HG03025 (cell line): ENCODE measurements at regions not wholly inside any gene's neighbourhood (a gene's known extent, or its start where the extent isn't known, plus 50 kb on each side); places are given as distances from the start of the nearest gene placed in this dataset.
"Not testable (repeated sequence)": the region's sequence is repeated elsewhere in the genome, so short reads cannot be mapped to it uniquely, and the experiment has no call there.

Experiments used
- ATAC-seq: cut with Tn5 transposase; IDR thresholded peaks from one replicate; pipeline ENCODE4 v1.9.1; 2021; ENCODE audit warnings: mild to moderate bottlenecking, moderate library complexity; ENCODE audit not compliant: unreplicated experiment, low FRiP score

DNA sequence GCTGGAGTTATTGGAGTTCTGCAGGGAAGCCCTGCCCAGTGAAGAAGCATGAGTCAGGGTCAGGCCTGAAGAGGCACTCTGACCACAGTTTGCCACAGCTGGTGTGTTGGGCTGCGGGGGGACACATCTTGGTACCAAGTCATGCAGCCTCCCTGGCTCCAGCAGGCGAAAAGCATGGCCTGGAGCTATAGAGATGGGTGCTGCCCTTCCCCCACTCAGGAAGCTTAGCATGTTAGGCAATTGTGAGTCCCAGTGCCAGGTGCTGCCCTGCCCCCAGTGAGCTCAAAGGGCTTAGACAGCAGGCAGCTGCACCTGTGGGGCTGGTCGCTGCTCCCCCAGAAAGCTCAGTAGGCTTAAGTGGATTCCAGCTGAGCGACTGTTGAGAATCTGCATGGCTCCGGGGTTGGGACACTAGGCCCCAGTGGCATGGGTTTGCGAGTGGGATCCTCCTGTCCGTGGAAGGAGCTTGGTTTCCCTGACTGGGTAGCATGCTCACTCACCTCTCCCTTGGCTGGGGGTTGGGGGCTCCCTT is 755.5 kb downstream of the GLUD2 start:
- ATAC-seq: no peak

DNA sequence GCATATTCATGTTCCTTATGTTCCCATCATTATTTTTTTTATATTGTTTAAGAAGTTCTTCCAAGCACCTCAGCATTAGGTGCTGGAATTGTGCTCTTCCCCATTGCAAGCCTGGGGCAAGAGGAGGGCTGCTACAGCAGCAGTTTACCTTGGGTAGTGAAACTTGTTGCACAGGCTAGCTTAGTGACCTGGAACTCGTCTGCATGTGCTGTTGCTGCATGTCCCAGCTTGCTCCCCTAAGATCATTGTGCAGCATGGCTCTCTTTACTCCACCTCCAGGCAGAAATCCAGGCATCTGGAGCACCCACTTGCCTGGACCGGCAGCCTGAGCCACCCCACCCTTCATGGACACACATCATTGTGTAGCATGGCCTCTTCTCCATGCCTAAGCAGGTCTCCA is 776.0 kb downstream of the GLUD2 start:
- no peak for ATAC-seq

DNA sequence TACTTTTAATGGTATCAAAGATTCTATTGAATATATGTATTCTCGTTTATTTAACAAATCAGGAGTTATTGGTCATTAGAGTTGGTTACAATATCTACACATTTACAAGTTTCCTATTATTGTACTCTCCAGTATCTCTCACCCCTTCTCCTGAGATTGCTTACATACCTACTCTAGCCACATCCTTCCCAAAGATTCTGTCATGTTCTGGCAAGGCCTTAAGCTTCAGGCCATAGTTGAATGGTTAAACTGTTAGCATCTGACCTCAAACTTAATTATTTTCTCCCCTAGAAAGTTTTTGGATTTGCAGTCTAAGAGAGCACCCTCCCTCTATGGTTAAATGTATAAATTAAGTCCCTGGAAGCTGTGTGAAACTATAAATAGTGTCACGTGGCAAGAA is 784.2 kb downstream of the GLUD2 start:
- ATAC-seq: no peak

DNA sequence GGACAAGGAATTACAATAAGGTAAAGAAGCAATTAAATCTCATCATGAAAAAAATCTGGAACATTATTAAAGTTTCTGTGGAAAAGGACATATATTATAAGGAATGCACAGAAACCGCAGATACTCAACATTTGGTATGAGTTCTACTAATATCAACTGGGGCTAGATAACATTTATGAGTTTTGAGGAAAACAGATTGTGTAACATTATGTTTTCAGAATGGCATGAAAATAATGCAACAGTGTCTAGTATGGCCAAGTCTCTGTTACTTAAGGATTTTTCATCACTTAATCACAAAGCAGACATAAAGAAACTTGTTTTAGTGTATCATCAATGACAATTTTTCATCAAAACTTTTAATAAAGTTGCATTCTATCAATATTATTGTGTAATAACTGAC is 785.0 kb downstream of the GLUD2 start:
- no peak for ATAC-seq

DNA sequence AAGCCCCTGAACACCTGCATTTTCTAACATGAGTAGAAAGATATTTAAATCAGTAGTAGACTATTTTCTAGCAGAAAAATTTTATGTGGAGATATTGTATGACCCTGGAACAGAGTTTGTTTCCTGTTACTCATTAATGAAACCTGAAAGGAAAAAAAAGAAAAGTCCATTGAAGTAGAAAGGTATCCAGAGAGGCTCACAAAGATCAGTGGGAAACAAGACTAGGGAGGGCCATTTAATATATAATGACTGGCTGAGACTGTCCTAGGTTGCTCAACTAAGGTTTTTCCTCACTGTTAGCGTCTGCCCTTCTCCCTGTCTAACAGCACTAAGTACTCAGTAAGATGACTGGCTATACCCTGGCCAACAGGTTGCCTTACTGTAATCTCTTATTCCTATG is 788.6 kb downstream of the GLUD2 start:
- ATAC-seq: no peak

DNA sequence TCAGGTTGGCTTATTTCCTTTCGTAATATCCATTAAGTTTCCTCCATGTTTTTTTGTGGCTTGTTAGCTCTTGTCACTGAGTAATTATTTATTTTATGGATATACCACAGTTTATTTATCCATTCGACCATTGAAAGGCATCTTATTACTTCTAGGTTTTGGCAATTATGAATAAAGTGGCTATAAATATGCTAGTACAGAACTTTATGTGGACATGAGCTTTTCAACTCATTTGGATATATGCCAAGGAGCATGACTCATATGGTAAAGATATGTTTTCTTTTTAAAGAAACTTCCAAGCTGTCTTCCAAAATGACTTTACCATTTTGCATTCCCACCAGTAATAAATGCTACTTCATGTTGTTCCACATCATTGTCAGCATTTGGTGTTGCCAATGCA is 803.6 kb downstream of the GLUD2 start:
- ATAC-seq: no peak

DNA sequence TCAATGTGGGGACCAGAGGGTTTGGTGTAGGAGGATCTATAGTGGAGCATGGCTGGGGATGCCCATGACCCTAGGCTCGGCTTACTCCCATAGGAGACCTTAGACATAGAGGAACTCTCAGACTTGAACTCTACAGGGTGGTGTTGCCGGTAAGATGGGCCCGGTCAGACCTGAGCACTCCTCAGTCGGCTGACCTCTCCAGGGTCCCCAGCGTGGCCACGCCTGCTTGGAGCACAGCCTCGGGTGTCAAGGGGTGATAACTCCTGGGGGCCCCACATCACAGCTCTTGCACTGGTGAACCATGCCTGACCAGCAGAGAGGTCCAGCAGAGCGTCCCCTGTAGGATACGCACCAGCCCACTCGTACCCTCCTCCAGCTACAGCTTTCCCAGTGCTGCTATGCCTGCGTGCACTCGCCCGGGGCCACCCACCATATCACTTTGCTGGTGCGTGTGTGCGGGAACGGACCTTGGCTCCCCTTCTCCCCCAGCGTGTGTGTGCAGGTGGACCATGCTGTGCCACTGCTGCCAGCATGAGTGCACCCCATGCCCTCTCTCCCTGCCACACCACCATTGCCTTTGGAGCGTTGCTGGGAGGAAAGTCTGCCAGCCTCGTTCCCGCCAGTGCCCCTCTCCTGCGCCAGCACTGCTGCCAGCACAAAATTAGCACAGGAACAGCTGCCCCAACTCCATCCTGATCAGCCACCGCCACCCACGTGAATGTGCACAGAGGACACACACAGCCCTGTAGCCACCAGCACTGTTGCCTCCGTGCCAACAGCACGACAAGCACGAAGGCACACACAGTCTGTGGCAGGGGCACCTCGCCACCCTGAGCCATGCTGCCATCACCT is 806.6 kb downstream of the GLUD2 start:
- no peak for ATAC-seq

DNA sequence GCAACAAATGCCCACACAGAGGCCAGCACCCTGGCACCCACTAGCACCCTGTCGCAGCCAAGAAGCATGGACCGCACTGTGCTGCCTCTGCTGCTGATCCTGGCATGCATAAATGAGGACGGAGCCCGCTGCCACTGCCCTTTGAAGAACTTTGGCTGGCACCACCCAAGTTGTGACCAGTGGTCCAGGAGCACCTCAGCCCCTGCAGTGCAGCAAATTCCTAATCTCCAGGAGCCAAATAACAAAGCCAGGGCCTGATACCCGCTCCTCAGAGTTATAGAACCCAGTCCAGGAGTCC is 807.2 kb downstream of the GLUD2 start:
- no peak for ATAC-seq

DNA sequence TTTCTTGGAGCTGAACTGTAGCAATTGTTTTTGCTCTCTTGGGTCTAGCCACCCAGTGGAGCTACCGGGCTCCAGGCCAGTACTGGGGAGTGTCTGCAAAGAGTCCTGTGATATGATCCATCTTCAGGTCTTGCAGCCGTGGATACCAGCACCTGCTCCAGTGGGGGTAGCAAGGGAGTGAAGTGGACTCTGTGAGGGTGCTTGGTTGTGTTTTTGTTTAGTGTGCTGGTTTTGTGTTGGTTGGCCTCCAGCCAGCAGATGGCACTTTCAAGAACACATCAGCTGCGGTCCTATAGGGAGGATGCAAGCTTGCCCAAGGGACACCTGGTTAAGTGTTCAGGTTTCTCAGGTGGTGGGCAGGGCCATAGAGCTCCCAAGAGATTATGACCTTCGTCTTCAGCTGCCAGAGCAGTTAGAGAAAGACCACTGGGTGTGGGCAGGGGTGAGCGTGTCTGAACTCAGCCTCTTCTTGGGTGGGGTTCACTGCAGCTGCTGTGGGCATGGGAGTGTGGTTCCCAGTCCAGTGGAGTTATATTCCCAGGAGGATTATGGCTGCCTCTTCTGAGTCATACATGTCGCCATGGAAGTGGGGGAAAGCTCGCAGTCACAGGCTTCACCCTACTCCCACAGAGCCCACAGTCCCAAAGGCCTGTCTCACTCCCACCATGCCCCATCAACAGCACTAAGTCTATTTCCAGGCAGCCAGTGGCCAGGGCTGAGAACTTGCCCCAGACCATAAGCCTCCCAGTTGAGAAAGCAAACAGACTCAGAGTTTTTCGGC is 811.6 kb downstream of the GLUD2 start:
- ATAC-seq: no peak

DNA sequence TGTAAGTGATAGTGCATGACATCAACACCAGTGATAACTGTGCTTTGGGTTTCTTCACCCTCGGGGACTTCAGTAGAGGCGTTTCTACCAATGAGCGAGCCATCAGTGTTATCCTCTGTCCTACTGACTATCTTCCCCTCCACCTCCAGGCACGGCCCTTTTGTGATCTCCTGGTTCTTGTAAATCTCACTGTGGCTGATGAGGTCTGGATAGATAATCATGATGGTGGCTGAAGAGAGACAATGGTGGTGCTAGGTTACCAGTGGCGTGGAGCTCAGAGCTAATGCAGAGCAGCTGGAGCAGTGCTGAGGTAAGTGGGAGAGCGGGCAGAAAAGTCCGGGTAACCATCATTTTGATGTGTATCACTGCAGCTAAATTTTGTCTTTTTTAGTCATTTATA is 816.6 kb downstream of the GLUD2 start:
- no peak for ATAC-seq

DNA sequence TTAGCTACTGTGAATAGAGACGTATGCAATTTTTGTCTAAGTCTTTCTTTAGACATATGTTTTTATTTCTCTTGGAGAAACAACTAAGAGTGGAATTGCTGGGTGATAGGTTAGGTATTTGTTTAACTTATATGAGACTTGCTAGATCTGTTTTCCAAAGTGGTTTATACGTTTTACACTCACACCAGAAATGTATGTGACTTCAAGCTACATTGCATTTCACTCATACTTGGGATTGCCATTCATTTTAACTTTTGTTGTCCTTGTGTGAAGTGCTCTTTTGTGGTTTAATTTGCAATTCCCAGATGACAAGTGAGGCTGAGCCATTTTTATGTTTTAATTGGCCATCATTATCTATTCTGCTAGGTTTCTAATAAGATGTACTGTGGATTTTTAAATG is 817.2 kb downstream of the GLUD2 start:
- ATAC-seq: no peak

DNA sequence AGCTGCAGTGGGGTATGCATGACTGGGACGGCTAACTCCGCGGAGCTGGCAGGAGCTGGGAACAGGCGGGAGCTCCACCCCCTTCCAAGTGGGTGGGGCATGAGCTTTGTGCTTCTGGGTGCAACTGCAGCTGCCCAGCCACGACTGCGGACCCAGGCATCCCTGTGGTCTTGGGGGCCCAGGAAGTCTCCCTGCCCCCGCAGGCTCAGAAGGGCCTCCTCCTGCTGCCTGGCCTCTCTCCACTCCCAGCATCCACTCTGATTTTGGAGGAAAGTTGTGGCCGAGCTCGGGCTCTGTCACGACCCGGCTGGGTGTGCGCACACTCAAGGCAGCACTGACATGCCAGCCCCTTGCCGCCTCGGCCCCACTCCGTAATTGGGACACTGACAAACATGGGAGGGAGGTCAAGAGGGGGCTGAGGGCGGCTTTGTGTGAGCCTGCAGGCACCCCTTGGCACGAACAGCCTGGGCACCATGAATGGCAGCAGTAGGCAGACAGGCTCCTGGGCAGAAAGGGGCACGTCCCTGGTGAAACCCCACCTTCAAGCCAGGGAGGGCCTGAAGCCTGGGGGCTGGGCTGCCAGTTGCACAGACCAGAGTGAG is 822.6 kb downstream of the GLUD2 start:
- ATAC-seq: no peak

DNA sequence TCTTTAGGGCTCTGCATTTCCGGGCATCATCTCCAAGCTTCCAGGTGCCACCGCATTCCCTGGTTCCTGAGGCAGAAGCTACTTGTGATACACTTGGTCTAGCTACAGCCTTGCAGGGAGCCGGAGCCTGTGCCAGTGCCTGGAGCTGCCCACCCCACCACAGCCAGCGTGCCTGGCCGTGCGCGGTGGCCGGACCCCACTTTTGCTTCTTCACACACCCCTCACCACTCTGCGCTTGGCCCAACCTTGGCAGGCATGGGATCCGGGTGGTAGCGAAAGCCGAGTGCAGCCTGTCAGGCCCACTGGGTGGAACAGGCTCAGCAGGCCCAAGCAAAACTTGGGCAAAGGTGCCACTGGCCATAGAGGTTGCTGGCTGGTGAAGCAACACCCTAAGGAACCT is 823.7 kb downstream of the GLUD2 start:
- ATAC-seq: no peak

DNA sequence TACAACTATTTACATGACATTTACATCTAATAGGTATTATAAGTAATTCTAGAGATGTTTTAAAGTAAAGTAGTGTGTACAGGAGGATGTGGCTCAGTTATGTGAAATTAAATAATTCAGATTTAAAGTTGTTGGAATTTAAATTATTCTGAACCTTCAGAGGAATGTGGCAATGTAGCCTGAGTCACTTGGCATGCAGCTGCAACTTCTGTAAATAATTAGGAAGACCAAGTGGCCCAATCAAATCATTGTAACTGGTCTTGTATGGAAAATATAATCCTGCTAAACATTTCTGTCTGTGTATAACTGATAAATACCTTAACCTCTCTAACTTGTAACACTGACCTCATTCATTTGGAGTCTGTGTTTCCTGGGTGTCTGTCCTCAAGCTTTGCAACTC is 828.9 kb downstream of the GLUD2 start:
- ATAC-seq: no peak

DNA sequence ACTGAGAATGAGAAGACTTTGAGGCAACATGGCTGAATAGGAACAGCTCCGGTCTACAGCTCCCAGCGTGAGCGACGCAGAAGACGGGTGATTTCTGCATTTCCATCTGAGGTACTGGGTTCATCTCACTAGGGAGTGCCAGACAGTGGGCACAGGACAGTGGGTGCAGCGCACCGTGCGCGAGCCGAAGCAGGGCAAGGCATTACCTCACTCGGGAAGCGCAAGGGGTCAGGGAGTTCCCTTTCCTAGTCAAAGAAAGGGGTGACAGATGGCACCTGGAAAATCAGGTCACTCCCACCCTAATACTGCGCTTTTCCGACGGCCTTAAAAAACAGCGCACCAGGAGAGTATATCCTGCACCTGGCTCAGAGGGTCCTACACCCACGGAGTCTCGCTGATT is 829.9 kb downstream of the GLUD2 start:
- not testable (repeated sequence) for ATAC-seq

DNA sequence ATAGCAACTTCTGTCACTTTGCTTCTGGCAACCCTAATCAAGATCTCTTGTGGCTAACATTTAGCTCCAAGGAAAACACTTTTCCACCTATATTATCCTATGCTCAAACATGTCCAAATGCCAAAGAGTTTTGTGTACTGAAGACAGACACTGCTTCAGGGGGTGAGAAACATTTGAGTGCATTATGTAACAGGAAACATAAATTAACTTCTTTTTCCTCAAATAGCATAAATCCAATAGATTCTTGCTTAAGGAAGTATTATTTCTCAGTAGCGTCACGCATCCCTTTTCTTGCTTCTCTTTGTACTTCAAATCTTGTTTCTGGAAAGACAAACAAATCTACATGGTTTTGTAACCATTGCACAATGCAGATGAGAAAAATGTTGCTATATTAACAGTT is 839.1 kb downstream of the GLUD2 start:
- no peak for ATAC-seq

DNA sequence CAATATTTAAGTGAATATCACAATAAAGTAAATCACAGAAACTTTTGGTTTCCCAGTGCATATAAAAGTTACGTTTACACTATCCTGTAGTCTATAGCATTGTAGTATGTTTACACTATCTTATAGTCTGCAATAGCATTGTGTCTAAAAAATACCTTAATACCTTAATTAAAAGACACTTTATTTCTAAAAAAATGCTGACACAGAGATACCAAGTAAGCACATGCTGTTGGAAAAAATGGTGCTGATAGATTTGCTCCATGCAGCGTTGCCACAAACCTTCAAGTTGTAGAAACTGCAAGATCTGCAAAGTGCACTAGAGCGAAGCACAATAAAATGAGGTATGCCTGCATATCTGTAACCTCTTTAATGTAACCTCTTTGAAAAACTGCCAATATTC is 847.3 kb downstream of the GLUD2 start:
- no peak for ATAC-seq

DNA sequence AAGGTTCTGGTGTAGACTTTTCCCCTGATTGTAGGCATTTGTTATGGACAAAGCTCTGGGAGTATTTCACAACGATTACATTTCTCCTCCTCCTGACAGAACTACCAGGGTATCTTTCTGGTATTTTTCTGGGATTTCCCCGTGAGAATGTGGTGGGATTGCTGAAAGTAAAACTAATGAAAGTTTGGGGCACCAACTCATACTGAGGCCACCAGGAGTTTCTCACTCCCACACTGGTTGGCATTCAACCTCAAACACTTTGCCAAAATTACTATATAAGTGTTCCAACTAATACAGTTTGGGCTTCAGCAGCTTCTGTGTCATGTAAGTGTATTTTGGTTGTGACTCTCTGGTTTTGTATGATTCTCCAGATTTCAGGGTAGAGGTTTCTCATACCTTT is 855.1 kb downstream of the GLUD2 start:
- no peak for ATAC-seq

DNA sequence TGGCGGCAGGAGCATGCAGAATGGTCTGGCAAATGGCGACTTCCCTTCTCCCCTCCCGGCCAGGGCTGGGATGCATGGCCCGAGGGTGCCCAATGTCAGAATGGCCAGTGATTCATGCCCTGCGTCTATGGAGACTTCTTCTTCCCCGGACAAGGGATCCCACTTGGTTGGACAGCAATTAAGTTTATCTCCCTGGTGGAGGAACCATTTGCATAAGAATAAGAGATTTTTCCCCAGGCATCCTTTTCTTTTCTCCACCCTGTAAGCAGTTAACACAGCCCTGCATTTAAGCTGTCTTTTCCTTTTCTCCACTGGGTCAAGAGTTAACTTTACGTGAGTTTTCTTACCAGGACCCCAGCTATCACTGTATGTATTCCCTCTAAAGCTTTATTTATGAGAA is 856.6 kb downstream of the GLUD2 start:
- no peak for ATAC-seq

DNA sequence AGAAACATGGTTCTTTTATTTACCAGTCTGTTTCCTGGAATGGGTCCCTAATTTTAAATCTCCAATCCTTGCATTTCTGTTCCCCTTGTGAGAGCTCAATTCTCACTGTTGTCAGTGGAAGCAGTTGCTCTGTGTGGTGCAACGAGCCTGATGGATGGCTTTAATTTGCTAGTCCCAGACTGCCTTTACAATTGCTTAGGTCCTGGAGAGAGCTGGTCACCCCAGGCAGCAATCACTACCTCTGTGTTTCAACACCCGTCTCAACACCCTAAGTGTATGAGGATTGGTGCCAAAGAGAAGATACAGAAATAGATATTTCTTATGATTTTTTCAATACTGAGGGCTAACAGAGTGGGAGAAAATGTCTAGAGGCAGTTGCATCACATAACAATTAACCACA is 873.8 kb downstream of the GLUD2 start:
- no peak for ATAC-seq

DNA sequence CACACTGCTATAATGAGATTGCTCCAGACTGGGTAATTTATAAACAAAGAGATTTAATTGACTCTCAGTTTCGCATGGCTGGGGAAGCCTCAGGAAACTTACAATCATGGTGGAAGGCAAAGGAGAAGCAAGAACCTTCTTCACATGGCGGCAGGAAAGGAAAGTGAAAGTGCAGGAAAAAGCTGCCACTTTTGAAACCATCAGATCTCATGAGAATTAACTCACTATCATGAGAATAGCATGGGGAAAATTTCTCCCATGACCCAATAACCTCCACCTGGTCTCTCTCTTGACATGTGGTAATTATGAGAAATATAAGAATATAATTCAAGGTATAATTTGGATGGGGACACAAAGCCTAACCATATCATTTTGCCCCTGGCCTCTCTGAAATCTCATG is 884.2 kb downstream of the GLUD2 start:
- no peak for ATAC-seq

DNA sequence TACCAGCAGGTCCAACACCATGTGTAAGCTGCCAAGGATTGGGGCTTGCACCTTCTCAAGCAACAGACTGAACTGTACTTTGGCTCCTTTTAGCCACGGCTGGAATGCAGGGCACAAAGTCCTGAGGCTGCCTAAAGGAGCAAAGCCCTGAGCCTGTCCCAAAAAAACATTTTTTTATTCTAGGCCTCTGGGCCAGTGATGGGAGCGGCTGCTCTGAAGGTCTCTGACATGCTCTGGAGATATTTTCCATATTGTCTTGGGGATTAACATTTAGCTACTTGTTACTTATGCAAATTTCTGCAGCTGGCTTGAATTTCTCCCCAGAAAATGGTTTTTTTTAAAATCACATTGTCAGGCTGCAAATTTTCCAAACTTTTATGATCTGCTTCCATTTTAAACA is 885.3 kb downstream of the GLUD2 start:
- ATAC-seq: no peak
